Stomach (tissue), 4 donors: ENCODE measurements at regions not wholly inside any gene's neighbourhood (a gene's known extent, or its start where the extent isn't known, plus 50 kb on each side); places are given as distances from the start of the nearest gene placed in this dataset.

Source experiments
- CTCF ChIP-seq, 7 experiments: fragments of 450-650 bp in 4 of 7; fragments of 200-600 bp in 3 of 7; sonication (generic) in 3 of 7; IDR thresholded peaks; one replicate each; pipeline ENCODE4 v1.5.1; 2016 to 2019; ENCODE audit warnings: antibody characterized with exemption in 7 of 7, control low read depth in 2 of 7, mild to moderate bottlenecking in 1 of 7
- POLR2A ChIP-seq, 4 donors: fragments of 450-650 bp; IDR thresholded peaks; one replicate each; pipeline ENCODE4 v1.6.1; 2016; ENCODE audit warnings: antibody characterized with exemption in 4 of 4, control low read depth in 2 of 4, mild to moderate bottlenecking in 1 of 4, moderate library complexity in 1 of 4

- TF ChIP-seq CTCF (IDR thresholded peaks at IDR 0.05) (no peak), POLR2A (IDR thresholded peaks at IDR 0.05) (no peak)
Measured at GRCh38 chr12:92989715-92990484, 60.8 kb upstream of the EEA1 start.
